Neural progenitor cell (in vitro differentiated cells): ENCODE measurements at regions not wholly inside any gene's neighbourhood (a gene's known extent, or its start where the extent isn't known, plus 50 kb on each side); places are given as distances from the start of the nearest gene placed in this dataset.

ENCODE experiments used
- CTCF ChIP-seq: fragments of 200-600 bp; sonication (generic); IDR thresholded peaks from 2 replicates; pipeline ENCODE4 v1.5.1; 2017; ENCODE audit warnings: antibody characterized with exemption, mild to moderate bottlenecking
- EZH2phosphoT487 ChIP-seq: fragments of 200-600 bp; sonication (generic); IDR thresholded peaks from 2 replicates; pipeline ENCODE4 v1.6.1; 2017; ENCODE audit warnings: antibody characterized with exemption

- TF ChIP-seq CTCF: no peak
- no peak for TF ChIP-seq EZH2phosphoT487
Observed at GRCh38 chr9:89961616-89962341, 357.0 kb downstream of the GADD45G start.
